ENCODE measurements at regions not wholly inside any gene's neighbourhood (a gene's known extent, or its start where the extent isn't known, plus 50 kb on each side); places are given as distances from the start of the nearest gene placed in this dataset.

DNA sequence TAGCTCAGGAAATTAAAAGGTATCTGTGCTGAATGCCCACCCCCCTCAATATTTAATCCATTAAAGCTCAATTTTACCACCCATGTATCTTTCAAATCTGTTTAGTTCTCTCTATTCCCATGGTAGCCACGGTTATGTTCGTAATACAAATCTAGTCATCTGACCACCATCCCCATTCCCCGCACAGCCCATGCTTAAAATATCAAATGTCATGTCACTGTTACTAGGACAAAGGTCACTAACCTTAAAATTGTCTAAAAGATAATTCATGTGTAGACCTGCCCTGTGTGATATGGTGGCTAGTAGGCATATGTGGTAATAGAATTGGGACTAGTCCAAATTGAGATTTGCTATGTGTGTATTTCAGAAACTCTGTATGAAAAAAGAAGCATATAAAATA is 728.5 kb upstream of the B3GALT2 start:
- Mint-ChIP-seq H3K4me1 (ENCODE audit: insufficient read depth, unreplicated experiment) (no peaks in the 10 kb centered on the region), H3K4me3 (ENCODE audit: unreplicated experiment) (no peak overlapping the region), H3K36me3 (ENCODE audit: insufficient read depth, unreplicated experiment) (no peaks in the 10 kb centered on the region), H3K27me3 (ENCODE audit: insufficient read depth, unreplicated experiment) (no peaks in the 10 kb centered on the region), H3K27ac (ENCODE audit: low read depth, unreplicated experiment) (no peak overlapping the region), H3K9me3 (ENCODE audit: unreplicated experiment) (no peaks in the 10 kb centered on the region)
- ChIA-PET CTCF (interaction anchor here (1.4 kb wide), 1 partner anchor 15 kb away, joined by 3 read pairs; no protein-coding TSS in a partner anchor), POLR2A (interaction anchor here (1.0 kb wide), 1 partner anchor 27 kb away, joined by 4 read pairs; no protein-coding TSS in a partner anchor)
- intact Hi-C loops (cut with micrococcal nuclease) = no loop called here
- TF ChIP-seq, protein P1, sequence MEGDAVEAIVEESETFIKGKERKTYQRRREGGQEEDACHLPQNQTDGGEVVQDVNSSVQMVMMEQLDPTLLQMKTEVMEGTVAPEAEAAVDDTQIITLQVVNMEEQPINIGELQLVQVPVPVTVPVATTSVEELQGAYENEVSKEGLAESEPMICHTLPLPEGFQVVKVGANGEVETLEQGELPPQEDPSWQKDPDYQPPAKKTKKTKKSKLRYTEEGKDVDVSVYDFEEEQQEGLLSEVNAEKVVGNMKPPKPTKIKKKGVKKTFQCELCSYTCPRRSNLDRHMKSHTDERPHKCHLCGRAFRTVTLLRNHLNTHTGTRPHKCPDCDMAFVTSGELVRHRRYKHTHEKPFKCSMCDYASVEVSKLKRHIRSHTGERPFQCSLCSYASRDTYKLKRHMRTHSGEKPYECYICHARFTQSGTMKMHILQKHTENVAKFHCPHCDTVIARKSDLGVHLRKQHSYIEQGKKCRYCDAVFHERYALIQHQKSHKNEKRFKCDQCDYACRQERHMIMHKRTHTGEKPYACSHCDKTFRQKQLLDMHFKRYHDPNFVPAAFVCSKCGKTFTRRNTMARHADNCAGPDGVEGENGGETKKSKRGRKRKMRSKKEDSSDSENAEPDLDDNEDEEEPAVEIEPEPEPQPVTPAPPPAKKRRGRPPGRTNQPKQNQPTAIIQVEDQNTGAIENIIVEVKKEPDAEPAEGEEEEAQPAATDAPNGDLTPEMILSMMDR (IDR thresholded peaks at IDR 0.05; ENCODE audit: unreplicated experiment) = no peak
- no TSS peak for BruUV-seq (replicated peaks)
- no peak for DNase-seq (ENCODE audit: unreplicated experiment)

GRCh38 chr1:193909406-193910082 is 723.1 kb upstream of the B3GALT2 start:
- ChIA-PET CTCF (interaction anchor here (1.1 kb wide), 1 partner anchor 12 kb away, joined by 3 read pairs; no protein-coding TSS in a partner anchor), POLR2A (interaction anchor here (1.0 kb wide), 1 partner anchor 9 kb away, joined by 3 read pairs; no protein-coding TSS in a partner anchor)
- TF ChIP-seq, protein P1 (IDR thresholded peaks at IDR 0.05; ENCODE audit: unreplicated experiment) = no peak
- intact Hi-C loops (cut with micrococcal nuclease) = no loop called here
- Mint-ChIP-seq H3K4me1 (ENCODE audit: insufficient read depth, unreplicated experiment) (peaks cover 15% of the 10 kb centered on the region), H3K9me3 (ENCODE audit: unreplicated experiment) (no peaks in the 10 kb centered on the region), H3K36me3 (ENCODE audit: insufficient read depth, unreplicated experiment) (no peaks in the 10 kb centered on the region), H3K27me3 (ENCODE audit: insufficient read depth, unreplicated experiment) (no peaks in the 10 kb centered on the region), H3K27ac (ENCODE audit: low read depth, unreplicated experiment) (no peak overlapping the region), H3K4me3 (ENCODE audit: unreplicated experiment) (no peak overlapping the region)
- BruUV-seq (replicated peaks) = no TSS peak
- DNase-seq (ENCODE audit: unreplicated experiment) = peak; percentile 64

- intact Hi-C loops (cut with micrococcal nuclease) = no loop called here
- peak; percentile 50 for DNase-seq (ENCODE audit: unreplicated experiment)
- BruUV-seq (replicated peaks) = no TSS peak
- TF ChIP-seq, protein P1 (IDR thresholded peaks at IDR 0.05; ENCODE audit: unreplicated experiment) = no peak
- Mint-ChIP-seq H3K27me3 (ENCODE audit: insufficient read depth, unreplicated experiment) (no peaks in the 10 kb centered on the region), H3K27ac (ENCODE audit: low read depth, unreplicated experiment) (no peak overlapping the region), H3K4me3 (ENCODE audit: unreplicated experiment) (no peak overlapping the region), H3K36me3 (ENCODE audit: insufficient read depth, unreplicated experiment) (no peaks in the 10 kb centered on the region), H3K4me1 (ENCODE audit: insufficient read depth, unreplicated experiment) (peaks cover 15% of the 10 kb centered on the region), H3K9me3 (ENCODE audit: unreplicated experiment) (no peaks in the 10 kb centered on the region)
- CTCF ChIA-PET = interaction anchor here (0.8 to 1.1 kb wide), 2 partner anchors 10 to 48 kb away, joined by 3 to 4 read pairs; no protein-coding TSS in a partner anchor
- POLR2A ChIA-PET = interaction anchor here (0.6 kb wide), 1 partner anchor 730 kb away, joined by 4 read pairs; no protein-coding TSS in a partner anchor
Measured at GRCh38 chr1:193905288-193906085, 719.1 kb upstream of the B3GALT2 start.

DNA sequence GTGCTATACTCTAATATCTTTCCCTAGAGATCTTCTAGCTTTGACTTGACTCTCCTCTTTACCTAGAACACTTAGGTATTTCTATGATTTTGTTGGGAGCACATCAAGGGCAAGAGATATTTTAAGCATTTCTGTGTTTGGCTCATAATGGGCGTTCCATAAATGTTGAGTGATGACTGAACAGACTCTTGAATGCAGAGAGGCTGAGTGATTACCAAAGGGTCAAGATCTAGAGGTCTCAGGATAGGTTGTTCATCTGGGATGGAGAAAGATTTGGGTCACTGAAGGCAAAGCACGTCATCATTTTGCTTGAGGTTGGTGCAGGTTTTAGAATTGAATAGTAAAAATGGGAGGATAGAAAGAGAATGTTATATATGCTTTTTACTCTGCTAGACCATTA is 705.4 kb upstream of the B3GALT2 start:
- peaks cover 6% of the 10 kb centered on the region for H3K36me3 Mint-ChIP-seq (ENCODE audit: insufficient read depth, unreplicated experiment)
- DNase-seq (ENCODE audit: unreplicated experiment) = no peak
- ChIA-PET POLR2A (interaction anchor here (0.6 to 0.7 kb wide), 2 partner anchors 761 to 904 kb away, joined by 4 to 5 read pairs; no protein-coding TSS in a partner anchor), CTCF (no interaction called here)
- no peaks in the 10 kb centered on the region for H3K4me1 Mint-ChIP-seq (ENCODE audit: insufficient read depth, unreplicated experiment)
- TF ChIP-seq, protein P1 (IDR thresholded peaks at IDR 0.05; ENCODE audit: unreplicated experiment) = no peak
- H3K27ac Mint-ChIP-seq (ENCODE audit: low read depth, unreplicated experiment) = no peak overlapping the region
- no peaks in the 10 kb centered on the region for H3K27me3 Mint-ChIP-seq (ENCODE audit: insufficient read depth, unreplicated experiment)
- peaks cover 13% of the 10 kb centered on the region for H3K9me3 Mint-ChIP-seq (ENCODE audit: unreplicated experiment)
- BruUV-seq (replicated peaks) = no TSS peak
- intact Hi-C loops (cut with micrococcal nuclease) = no loop called here
- no peak overlapping the region for H3K4me3 Mint-ChIP-seq (ENCODE audit: unreplicated experiment)
